Cardiac septum (tissue), 1 donor: ENCODE measurements at regions not wholly inside any gene's neighbourhood (a gene's known extent, or its start where the extent isn't known, plus 50 kb on each side); places are given as distances from the start of the nearest gene placed in this dataset.

Experiments
- DNase-seq: peaks from one replicate; pipeline ENCODE4 v3.0.0-alpha.2; 2020; ENCODE audit warnings: low spot score
- intact Hi-C: fragments of 100-400 bp; cut with DNase I; formaldehyde crosslinking; loops from one replicate; pipeline ENCODE4 v1.14.0; 2022
- donor health status: DM: no; HTN: no; CAD: no.

- intact Hi-C loops = no loop called here
- DNase-seq = peak; percentile 43
Observed at GRCh38 chr15:66938114-66938830, 127.1 kb upstream of the SMAD3 start.

GRCh38 chr15:66939016-66939415, 126.4 kb upstream of the SMAD3 start:
- DNase-seq = no peak
- intact Hi-C loops = no loop called here

- peak; percentile 73 for DNase-seq
Observed at GRCh38 chr15:66939451-66940023, 125.9 kb upstream of the SMAD3 start.

GRCh38 chr15:66940368-66940767, 125.0 kb upstream of the SMAD3 start:
- no peak for DNase-seq
- intact Hi-C loops = loop anchor here (10.0 kb wide), 1 partner anchor 894 kb away; no protein-coding TSS in a partner anchor

More at GRCh38 chr15:66939451-66940023, 125.9 kb upstream of the SMAD3 start:
- intact Hi-C loops = loop anchor here (10.0 kb wide), 1 partner anchor 895 kb away; no protein-coding TSS in a partner anchor

GRCh38 chr15:66941108-66941711, 124.2 kb upstream of the SMAD3 start:
- intact Hi-C loops = loop anchor here (10.0 kb wide), 1 partner anchor 894 kb away; no protein-coding TSS in a partner anchor
- peak; percentile 69 for DNase-seq

- DNase-seq = no peak
- intact Hi-C loops = loop anchor here (10.0 kb wide), 1 partner anchor 893 kb away; no protein-coding TSS in a partner anchor
Observed at GRCh38 chr15:66941791-66942190, 123.6 kb upstream of the SMAD3 start.

GRCh38 chr15:66942649-66943390, 122.6 kb upstream of the SMAD3 start:
- intact Hi-C loops = loop anchor here (10.0 kb wide), 1 partner anchor 892 kb away; no protein-coding TSS in a partner anchor

GRCh38 chr15:66943456-66944095, 121.8 kb upstream of the SMAD3 start:
- intact Hi-C loops = loop anchor here (10.0 kb wide), 1 partner anchor 891 kb away; no protein-coding TSS in a partner anchor

More at GRCh38 chr15:66942649-66943390, 122.6 kb upstream of the SMAD3 start:
- DNase-seq = peak; percentile 54

GRCh38 chr15:66944121-66944520, 121.3 kb upstream of the SMAD3 start:
- DNase-seq = no peak
- intact Hi-C loops = loop anchor here (10.0 kb wide), 1 partner anchor 891 kb away; no protein-coding TSS in a partner anchor

More at GRCh38 chr15:66943456-66944095, 121.8 kb upstream of the SMAD3 start:
- no peak for DNase-seq

- no peak for DNase-seq
- intact Hi-C loops = loop anchor here (5.0 to 10.0 kb wide), 2 partner anchors 487 to 890 kb away; no protein-coding TSS in a partner anchor
Observed at GRCh38 chr15:66945286-66945685, 120.1 kb upstream of the SMAD3 start.

- no peak for DNase-seq
- intact Hi-C loops = loop anchor here (5.0 to 10.0 kb wide), 2 partner anchors 486 to 889 kb away; no protein-coding TSS in a partner anchor
Observed at GRCh38 chr15:66945842-66946241, 119.6 kb upstream of the SMAD3 start.

- intact Hi-C loops = loop anchor here (5.0 to 10.0 kb wide), 2 partner anchors 486 to 888 kb away; no protein-coding TSS in a partner anchor
- DNase-seq = no peak
Observed at GRCh38 chr15:66946578-66947164, 118.7 kb upstream of the SMAD3 start.

- DNase-seq = no peak
- intact Hi-C loops = loop anchor here (5.0 to 10.0 kb wide), 2 partner anchors 485 to 887 kb away; no protein-coding TSS in a partner anchor
Observed at GRCh38 chr15:66947471-66947870, 117.9 kb upstream of the SMAD3 start.

GRCh38 chr15:66948294-66948693, 117.1 kb upstream of the SMAD3 start:
- intact Hi-C loops = loop anchor here (2.0 to 10.0 kb wide), 3 partner anchors 355 to 887 kb away; no protein-coding TSS in a partner anchor
- no peak for DNase-seq

- DNase-seq = no peak
- intact Hi-C loops = no loop called here
Observed at GRCh38 chr15:66950114-66950513, 115.3 kb upstream of the SMAD3 start.

- DNase-seq = no peak
- intact Hi-C loops = no loop called here
Observed at GRCh38 chr15:66951531-66952320, 113.7 kb upstream of the SMAD3 start.

- DNase-seq = no peak
- intact Hi-C loops = no loop called here
Observed at GRCh38 chr15:66952756-66953522, 112.5 kb upstream of the SMAD3 start.
